ENCODE measurements at regions not wholly inside any gene's neighbourhood (a gene's known extent, or its start where the extent isn't known, plus 50 kb on each side); places are given as distances from the start of the nearest gene placed in this dataset.

DNA sequence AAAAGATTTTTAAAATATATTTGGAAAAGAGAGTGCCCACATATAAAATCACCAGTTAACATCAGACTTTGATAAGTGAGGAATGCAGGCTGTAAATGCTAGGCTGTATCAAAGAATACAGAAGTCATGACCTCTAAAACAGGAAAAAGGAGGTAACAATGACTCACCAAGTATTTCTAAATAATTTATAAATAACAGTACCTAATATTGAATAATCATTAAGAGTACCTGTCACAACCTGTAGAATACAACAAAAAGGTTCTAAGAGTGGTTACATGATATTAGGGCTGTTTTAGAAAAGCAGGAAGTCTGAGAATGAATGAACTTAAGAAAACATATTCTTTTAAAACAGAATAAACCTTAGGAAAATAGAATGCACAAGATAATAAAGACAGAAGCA is 173.1 kb upstream of the CST7 start:
- Histone ChIP-seq H2AFZ (ENCODE audit: low read depth) (no peak overlapping the region), H3K36me3 (ENCODE audit: insufficient read depth) (no peaks in the 10 kb centered on the region), H3K4me2 (no peak overlapping the region), H3K4me1 (ENCODE audit: low read depth, poor library complexity, severe bottlenecking) (peaks cover 15% of the 10 kb centered on the region), H3K27me3 (ENCODE audit: insufficient read depth, low read depth) (no peaks in the 10 kb centered on the region), H4K20me1 (ENCODE audit: insufficient read depth) (no peaks in the 10 kb centered on the region), H3K79me2 (ENCODE audit: insufficient read depth, low read depth) (no peaks in the 10 kb centered on the region), H3K4me3 (IDR thresholded peaks at IDR 0.05; ENCODE audit: insufficient read depth, low read depth, low read length) (no peak overlapping the region), H3K9ac (no peak overlapping the region), H3K27ac (no peak overlapping the region)
- TF ChIP-seq, protein P1, sequence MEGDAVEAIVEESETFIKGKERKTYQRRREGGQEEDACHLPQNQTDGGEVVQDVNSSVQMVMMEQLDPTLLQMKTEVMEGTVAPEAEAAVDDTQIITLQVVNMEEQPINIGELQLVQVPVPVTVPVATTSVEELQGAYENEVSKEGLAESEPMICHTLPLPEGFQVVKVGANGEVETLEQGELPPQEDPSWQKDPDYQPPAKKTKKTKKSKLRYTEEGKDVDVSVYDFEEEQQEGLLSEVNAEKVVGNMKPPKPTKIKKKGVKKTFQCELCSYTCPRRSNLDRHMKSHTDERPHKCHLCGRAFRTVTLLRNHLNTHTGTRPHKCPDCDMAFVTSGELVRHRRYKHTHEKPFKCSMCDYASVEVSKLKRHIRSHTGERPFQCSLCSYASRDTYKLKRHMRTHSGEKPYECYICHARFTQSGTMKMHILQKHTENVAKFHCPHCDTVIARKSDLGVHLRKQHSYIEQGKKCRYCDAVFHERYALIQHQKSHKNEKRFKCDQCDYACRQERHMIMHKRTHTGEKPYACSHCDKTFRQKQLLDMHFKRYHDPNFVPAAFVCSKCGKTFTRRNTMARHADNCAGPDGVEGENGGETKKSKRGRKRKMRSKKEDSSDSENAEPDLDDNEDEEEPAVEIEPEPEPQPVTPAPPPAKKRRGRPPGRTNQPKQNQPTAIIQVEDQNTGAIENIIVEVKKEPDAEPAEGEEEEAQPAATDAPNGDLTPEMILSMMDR (conservative IDR thresholded peaks at IDR 0.05; ENCODE audit: low read depth, low read length): no peak

GRCh38 chr20:24776755-24777271 is 172.3 kb upstream of the CST7 start:
- Histone ChIP-seq H3K4me3 (IDR thresholded peaks at IDR 0.05; ENCODE audit: insufficient read depth, low read depth, low read length) (no peak overlapping the region), H3K4me1 (ENCODE audit: low read depth, poor library complexity, severe bottlenecking) (peaks cover 15% of the 10 kb centered on the region), H3K27ac (no peak overlapping the region), H3K79me2 (ENCODE audit: insufficient read depth, low read depth) (no peaks in the 10 kb centered on the region), H2AFZ (ENCODE audit: low read depth) (no peak overlapping the region), H3K9ac (no peak overlapping the region), H3K4me2 (no peak overlapping the region), H3K27me3 (ENCODE audit: insufficient read depth, low read depth) (no peaks in the 10 kb centered on the region), H3K36me3 (ENCODE audit: insufficient read depth) (no peaks in the 10 kb centered on the region), H4K20me1 (ENCODE audit: insufficient read depth) (no peaks in the 10 kb centered on the region)
- TF ChIP-seq, protein P1 (conservative IDR thresholded peaks at IDR 0.05; ENCODE audit: low read depth, low read length): no peak

- no peak overlapping the region for H3K4me3 ChIP-seq (IDR thresholded peaks at IDR 0.05; ENCODE audit: insufficient read depth, low read depth, low read length)
- no peaks in the 10 kb centered on the region for H3K27me3 ChIP-seq (ENCODE audit: insufficient read depth, low read depth)
- peaks cover 15% of the 10 kb centered on the region for H3K4me1 ChIP-seq (ENCODE audit: low read depth, poor library complexity, severe bottlenecking)
- H3K79me2 ChIP-seq (ENCODE audit: insufficient read depth, low read depth): no peaks in the 10 kb centered on the region
- TF ChIP-seq, protein P1 (conservative IDR thresholded peaks at IDR 0.05; ENCODE audit: low read depth, low read length): no peak
- H3K9ac ChIP-seq: no peak overlapping the region
- H4K20me1 ChIP-seq (ENCODE audit: insufficient read depth): no peaks in the 10 kb centered on the region
- no peaks in the 10 kb centered on the region for H3K36me3 ChIP-seq (ENCODE audit: insufficient read depth)
- no peak overlapping the region for H3K4me2 ChIP-seq
- H3K27ac ChIP-seq: no peak overlapping the region
- H2AFZ ChIP-seq (ENCODE audit: low read depth): no peak overlapping the region
Measured at GRCh38 chr20:24777746-24778145, 171.3 kb upstream of the CST7 start.

- H3K79me2 ChIP-seq (ENCODE audit: insufficient read depth, low read depth): no peaks in the 10 kb centered on the region
- no peak overlapping the region for H3K4me3 ChIP-seq (IDR thresholded peaks at IDR 0.05; ENCODE audit: insufficient read depth, low read depth, low read length)
- peaks cover 8% of the 10 kb centered on the region for H3K4me1 ChIP-seq (ENCODE audit: low read depth, poor library complexity, severe bottlenecking)
- H3K27me3 ChIP-seq (ENCODE audit: insufficient read depth, low read depth): no peaks in the 10 kb centered on the region
- no peak overlapping the region for H3K4me2 ChIP-seq
- no peaks in the 10 kb centered on the region for H4K20me1 ChIP-seq (ENCODE audit: insufficient read depth)
- TF ChIP-seq, protein P1 (conservative IDR thresholded peaks at IDR 0.05; ENCODE audit: low read depth, low read length): no peak
- no peaks in the 10 kb centered on the region for H3K36me3 ChIP-seq (ENCODE audit: insufficient read depth)
- H2AFZ ChIP-seq (ENCODE audit: low read depth): no peak overlapping the region
- no peak overlapping the region for H3K27ac ChIP-seq
- H3K9ac ChIP-seq: no peak overlapping the region
Measured at GRCh38 chr20:24778585-24779031, 170.5 kb upstream of the CST7 start.
